Tibial nerve (tissue), 4 donors: ENCODE measurements at regions not wholly inside any gene's neighbourhood (a gene's known extent, or its start where the extent isn't known, plus 50 kb on each side); places are given as distances from the start of the nearest gene placed in this dataset.

ENCODE experiments used
- CTCF ChIP-seq, 5 experiments: fragments of 200-600 bp in 3 of 5; fragments of 450-650 bp in 2 of 5; sonication (generic) in 3 of 5; IDR thresholded peaks; one replicate each; pipeline ENCODE4 v1.5.1; 2016 to 2019; ENCODE audit warnings: antibody characterized with exemption in 5 of 5, mild to moderate bottlenecking in 3 of 5, moderate library complexity in 2 of 5
- EP300 ChIP-seq, 2 donors: sonication (generic); formaldehyde crosslinking; IDR thresholded peaks; one replicate each; pipeline ENCODE4 v1.6.1; 2017; ENCODE audit warnings: antibody characterized with exemption in 2 of 2, mild to moderate bottlenecking in 1 of 2
- POLR2A ChIP-seq, 2 donors: fragments of 450-650 bp; IDR thresholded peaks; one replicate each; pipeline ENCODE4 v1.6.1; 2017; ENCODE audit warnings: antibody characterized with exemption in 2 of 2, mild to moderate bottlenecking in 2 of 2, moderate library complexity in 2 of 2

GRCh38 chr7:116111475-116111874 is 80.9 kb upstream of the TFEC start:
- no peak for TF ChIP-seq CTCF (IDR thresholded peaks at IDR 0.05)
- TF ChIP-seq EP300 (IDR thresholded peaks at IDR 0.05): no peak
- TF ChIP-seq POLR2A (IDR thresholded peaks at IDR 0.05): no peak
